ENCODE measurements at regions not wholly inside any gene's neighbourhood (a gene's known extent, or its start where the extent isn't known, plus 50 kb on each side); places are given as distances from the start of the nearest gene placed in this dataset.

GRCh38 chr2:157168501-157168900 is 89.0 kb upstream of the GALNT5 start:
- no peak overlapping the region for H3K9ac ChIP-seq (ENCODE audit: insufficient read depth, low read depth, low read length)
- H3K4me1 ChIP-seq (ENCODE audit: insufficient read depth, low read length) = no peaks in the 10 kb centered on the region
- no peak overlapping the region for H2AFZ ChIP-seq (ENCODE audit: low read length)
- no peaks in the 10 kb centered on the region for H3K36me3 ChIP-seq (replicated peaks in 1 of 2; ENCODE audit: control insufficient read depth in 1 of 2, insufficient read depth in 2 of 2, low read length in 2 of 2)
- in situ Hi-C loops (cut with HindIII; ENCODE audit: extremely low pct_ligation_motif_present, low pct_unique_long_range_greater_than_20kb) = no loop called here
- intact Hi-C loops (cut with micrococcal nuclease; ENCODE audit: unreplicated experiment) = no loop called here
- ATAC-seq = no peak
- no peak for DNase-seq (ENCODE audit: low spot score)
- no peaks in the 10 kb centered on the region for H4K20me1 ChIP-seq (ENCODE audit: insufficient read depth, low read length)
- no peak for TF ChIP-seq ELF4 (CRISPR knock-in tag; IDR thresholded peaks at IDR 0.05; ENCODE audit: borderline replicate concordance)
- no peak for TF ChIP-seq SP4 (CRISPR knock-in tag; IDR thresholded peaks at IDR 0.05)
- no peak for TF ChIP-seq TP53 (CRISPR knock-in tag; conservative IDR thresholded peaks at IDR 0.05)
- TF ChIP-seq IKZF4 (CRISPR knock-in tag; IDR thresholded peaks at IDR 0.05; ENCODE audit: borderline replicate concordance, low read depth, not compliant biosample characterization) = no peak
- no peak for TF ChIP-seq ZNF644 (CRISPR knock-in tag; IDR thresholded peaks at IDR 0.05; ENCODE audit: low read depth)
- no peak for TF ChIP-seq KMT2A (CRISPR knock-in tag; IDR thresholded peaks at IDR 0.05)
- no peak for TF ChIP-seq SKIL (CRISPR knock-in tag; IDR thresholded peaks at IDR 0.05; ENCODE audit: borderline replicate concordance)
- TF ChIP-seq XRCC5 (optimal IDR thresholded peaks at IDR 0.05; ENCODE audit: low read length) = no peak
- TF ChIP-seq SATB2 (CRISPR knock-in tag; IDR thresholded peaks at IDR 0.05) = no peak
- TF ChIP-seq DBP (CRISPR knock-in tag; IDR thresholded peaks at IDR 0.05; ENCODE audit: not compliant biosample characterization) = no peak
- no peaks in the 10 kb centered on the region for H3K79me2 ChIP-seq (ENCODE audit: insufficient read depth, low read length)
- ChIA-PET CTCF (ENCODE audit: low intra/inter-chr PET ratio, low total read pairs) (no interaction called here), POLR2A (no interaction called here)
- no peak for FAIRE-seq
- 0% methylated on average over 3 of the region's 3 CpGs for WGBS (ENCODE audit: low lambda C conversion rate)
- no peak overlapping the region for H3K4me2 ChIP-seq (ENCODE audit: low read depth, low read length)
- H3K27ac ChIP-seq (ENCODE audit: extremely low read length, insufficient read depth, low read length) = no peak overlapping the region
- no peak overlapping the region for H3K4me3 ChIP-seq (replicated peaks in 1 of 3; ENCODE audit: insufficient read depth in 1 of 3, low read depth in 2 of 3, low read length in 3 of 3)
- peaks cover 7% of the 10 kb centered on the region; the same call in 1 of the 2 replicates for H3K9me3 ChIP-seq (ENCODE audit: low read length)
- no peaks in the 10 kb centered on the region for H3K27me3 ChIP-seq (ENCODE audit: control insufficient read depth in 1 of 2, insufficient read depth in 2 of 2, low read length in 2 of 2)
- no TSS peak for BruUV-seq (replicated peaks)

Measured in HepG2 (cell line).